H1 (cell line): ENCODE measurements at regions not wholly inside any gene's neighbourhood (a gene's known extent, or its start where the extent isn't known, plus 50 kb on each side); places are given as distances from the start of the nearest gene placed in this dataset.

Source experiments
- CTCF ChIA-PET: fragments of 300-600 bp; sonication (Branson Sonifier 250); formaldehyde crosslinking; loops from one replicate; lab custom pipeline; 2021; ENCODE audit not compliant: partially characterized antibody; lab: Charles Lee
- POLR2A ChIA-PET: fragments of 300-600 bp; sonication (Branson Sonifier 250); formaldehyde crosslinking; loops from one replicate; lab custom pipeline; 2021; ENCODE audit warnings: inconsistent platforms; ENCODE audit not compliant: partially characterized antibody; lab: Charles Lee
- DNase-seq, 2 experiments: peaks; one replicate each; pipeline versions ENCODE4 v3.0.0 to v3.0.0-alpha.2; 2010 to 2022; ENCODE audit warnings: low spot score in 2 of 2, low read depth in 1 of 2, mixed read lengths in 1 of 2
- FAIRE-seq: peaks from 2 replicates; lab custom pipeline; 2011; peaks lifted over from hg19 to GRCh38; lab: Jason Lieb, UNC
- H2AFZ ChIP-seq: 2 replicates; pipeline ENCODE4 v1.8.1; 2012; ENCODE audit warnings: low read length, inconsistent platforms
- H2AK5ac ChIP-seq: 2 replicates; pipeline ENCODE4 v1.6.1; 2013; ENCODE audit warnings: low read depth, low read length
- H2BK120ac ChIP-seq: replicated peaks from 2 replicates; pipeline ENCODE3; 2013; ENCODE audit warnings: low read depth, low read length, inconsistent platforms
- H2BK12ac ChIP-seq: 2 replicates; pipeline ENCODE4 v1.6.1; 2013; ENCODE audit warnings: low read depth, low read length
- H2BK15ac ChIP-seq: 2 replicates; pipeline ENCODE4 v1.6.1; 2013; ENCODE audit warnings: low read length
- H2BK20ac ChIP-seq: 2 replicates; pipeline ENCODE4 v1.6.1; 2013; ENCODE audit warnings: low read length
- H2BK5ac ChIP-seq: 2 replicates; pipeline ENCODE4 v1.6.1; 2013; ENCODE audit warnings: low read depth, low read length
- H3K14ac ChIP-seq: 2 replicates; pipeline ENCODE4 v1.6.1; 2013; ENCODE audit warnings: inconsistent platforms; ENCODE audit not compliant: insufficient read length
- H3K18ac ChIP-seq: 2 replicates; pipeline ENCODE4 v1.6.1; 2013; ENCODE audit warnings: low read length; ENCODE audit errors: extremely low read depth
- H3K23ac ChIP-seq: 2 replicates; pipeline ENCODE4 v1.6.1; 2013; ENCODE audit warnings: inconsistent platforms; ENCODE audit not compliant: insufficient read length
- H3K23me2 ChIP-seq: 2 replicates; pipeline ENCODE4 v1.6.1; 2013; ENCODE audit warnings: low read depth, low read length
- H3K27ac ChIP-seq: 2 replicates; pipeline ENCODE4 v1.6.1; 2011; ENCODE audit warnings: low read depth, low read length, inconsistent platforms
- H3K27me3 ChIP-seq, 4 experiments: replicated peaks in 1 of 4; 1 replicate in 1 of 4; 2 replicates in 3 of 4; pipeline versions ENCODE4 v1.6.1 to v1.8.1; 2011 to 2013; ENCODE audit warnings: low read length in 3 of 4, mild to moderate bottlenecking in 3 of 4, inconsistent platforms in 2 of 4, mixed read lengths in 2 of 4, moderate library complexity in 1 of 4; ENCODE audit not compliant: control insufficient read depth in 3 of 4, insufficient read depth in 3 of 4; ENCODE audit errors: extremely low read depth in 1 of 4
- H3K36me3 ChIP-seq, 4 experiments: 2 replicates each; pipeline versions ENCODE4 v1.6.1 to v1.8.1; 2011 to 2013; ENCODE audit warnings: mild to moderate bottlenecking in 4 of 4, low read length in 3 of 4, moderate library complexity in 2 of 4, control low read depth in 1 of 4, inconsistent platforms in 1 of 4; ENCODE audit not compliant: insufficient read depth in 4 of 4, control insufficient read depth in 2 of 4
- H3K4ac ChIP-seq: replicated peaks from 2 replicates; pipeline ENCODE3; 2013; ENCODE audit warnings: low read length, low read depth, mixed read lengths, inconsistent platforms; ENCODE audit not compliant: insufficient read length
- H3K4me1 ChIP-seq, 4 experiments: replicated peaks in 1 of 4; 1 replicate in 1 of 4; 2 replicates in 3 of 4; pipeline versions ENCODE4 v1.6.1 to v1.8.1; 2011 to 2013; ENCODE audit warnings: low read length in 3 of 4, inconsistent platforms in 2 of 4, mixed read lengths in 1 of 4; ENCODE audit not compliant: insufficient read depth in 4 of 4, control insufficient read depth in 3 of 4
- H3K4me2 ChIP-seq, 2 experiments: 2 replicates each; pipeline versions ENCODE4 v1.6.1 to v1.8.1; 2011 to 2013; ENCODE audit warnings: low read depth in 2 of 2, low read length in 2 of 2, control low read depth in 1 of 2, inconsistent platforms in 1 of 2, mild to moderate bottlenecking in 1 of 2; ENCODE audit not compliant: insufficient read depth in 1 of 2
- H3K4me3 ChIP-seq, 4 experiments: fragments of 200-600, 300-600 bp in 1 of 4; sonication (generic), shearing (Covaris generic), sonication (Bioruptor Twin) in 1 of 4; 2 replicates each; pipeline versions ENCODE4 v1.5.1 to v1.8.1; 2011 to 2016; ENCODE audit warnings: low read length in 4 of 4, low read depth in 3 of 4, control low read depth in 2 of 4, inconsistent platforms in 2 of 4, mild to moderate bottlenecking in 2 of 4, mixed read lengths in 1 of 4, moderate library complexity in 1 of 4; ENCODE audit not compliant: insufficient read depth in 2 of 4; ENCODE audit errors: extremely low read depth in 1 of 4
- H3K56ac ChIP-seq: replicated peaks from 2 replicates; pipeline ENCODE3; 2013; ENCODE audit warnings: low read depth, mild to moderate bottlenecking, mixed read lengths, low read length, inconsistent platforms; ENCODE audit not compliant: insufficient read length
- H3K79me1 ChIP-seq: 2 replicates; pipeline ENCODE4 v1.6.1; 2013; ENCODE audit warnings: low read depth, low read length, control low read depth
- H3K79me2 ChIP-seq, 2 experiments: 2 replicates each; pipeline versions ENCODE4 v1.6.1 to v1.8.1; 2012 to 2013; ENCODE audit warnings: low read length in 2 of 2, mild to moderate bottlenecking in 2 of 2, inconsistent platforms in 1 of 2; ENCODE audit not compliant: insufficient read depth in 2 of 2, control insufficient read depth in 1 of 2
- H3K9ac ChIP-seq, 4 experiments: replicated peaks in 1 of 4; 1 replicate in 1 of 4; 2 replicates in 3 of 4; pipeline versions ENCODE4 v1.6.1 to v1.8.1; 2011 to 2013; ENCODE audit warnings: low read depth in 3 of 4, low read length in 3 of 4, control low read depth in 2 of 4, mild to moderate bottlenecking in 2 of 4, moderate library complexity in 2 of 4, inconsistent platforms in 1 of 4; ENCODE audit errors: extremely low read depth in 1 of 4
- H3K9me3 ChIP-seq, 2 experiments: 2 replicates each; pipeline versions ENCODE4 v1.6.1 to v1.8.1; 2012 to 2013; ENCODE audit warnings: mild to moderate bottlenecking in 2 of 2, moderate library complexity in 2 of 2, control low read depth in 1 of 2, inconsistent platforms in 1 of 2, low read depth in 1 of 2, low read length in 1 of 2, mixed read lengths in 1 of 2; ENCODE audit not compliant: insufficient read depth in 2 of 2
- H4K20me1 ChIP-seq, 2 experiments: replicated peaks in 1 of 2; 2 replicates each; pipeline versions ENCODE3 to v1.8.1; 2011 to 2013; ENCODE audit warnings: inconsistent platforms in 2 of 2, low read length in 2 of 2, mild to moderate bottlenecking in 1 of 2; ENCODE audit not compliant: insufficient read depth in 2 of 2, control insufficient read depth in 1 of 2
- H4K5ac ChIP-seq: 2 replicates; pipeline ENCODE4 v1.6.1; 2013; ENCODE audit warnings: low read length, low read depth, mixed read lengths, inconsistent platforms; ENCODE audit not compliant: insufficient read length
- H4K8ac ChIP-seq: 2 replicates; pipeline ENCODE4 v1.8.0; 2013; ENCODE audit warnings: mild to moderate bottlenecking, moderate library complexity, low read length, inconsistent platforms; ENCODE audit not compliant: insufficient read depth; ENCODE audit errors: extremely low read depth
- H4K91ac ChIP-seq: replicated peaks from 2 replicates; pipeline ENCODE3; 2013; ENCODE audit warnings: low read length, mixed read lengths, inconsistent platforms; ENCODE audit not compliant: insufficient read length
- BRCA1 ChIP-seq: IDR thresholded peaks from 2 replicates; pipeline ENCODE4 v1.6.1; 2012; ENCODE audit warnings: low read depth, low read length, improper control_type of control experiment
- CHD1 ChIP-seq: IDR thresholded peaks from 2 replicates; pipeline ENCODE4 v1.6.1; 2012; ENCODE audit warnings: low read depth, low read length, improper control_type of control experiment
- CREB1 ChIP-seq: IDR thresholded peaks from 2 replicates; pipeline ENCODE4 v1.6.1; 2012; ENCODE audit warnings: inconsistent platforms
- KDM4A ChIP-seq: IDR thresholded peaks from one replicate; pipeline ENCODE4 v1.7.1; 2012; ENCODE audit warnings: low read depth, mild to moderate bottlenecking, moderate library complexity, low read length, inconsistent platforms; ENCODE audit not compliant: severe bottlenecking
- SIRT6 ChIP-seq: IDR thresholded peaks from one replicate; pipeline ENCODE4 v1.7.1; 2012; ENCODE audit warnings: low read length, inconsistent platforms
- SP2 ChIP-seq: IDR thresholded peaks from 2 replicates; pipeline ENCODE4 v1.6.1; 2012; ENCODE audit warnings: mild to moderate bottlenecking, low read length, inconsistent platforms
- SP4 ChIP-seq: IDR thresholded peaks from 2 replicates; pipeline ENCODE4 v1.6.1; 2012; ENCODE audit warnings: low read length, inconsistent platforms
- TAF7 ChIP-seq: optimal IDR thresholded peaks from 2 replicates; pipeline ENCODE3; 2011; ENCODE audit warnings: low read depth, mild to moderate bottlenecking, inconsistent platforms, low read length, moderate library complexity, borderline replicate concordance
- TBP ChIP-seq: IDR thresholded peaks from 2 replicates; pipeline ENCODE4 v1.6.1; 2011; ENCODE audit warnings: low read depth, low read length, improper control_type of control experiment
- WGBS, 2 experiments: shearing (Covaris generic) in 1 of 2; methylation state at CpG; one replicate each; pipeline versions ENCODE4 v1.1.6 to v1.1.7; 2013 to 2015; ENCODE audit warnings: low lambda C conversion rate in 2 of 2, mixed read lengths in 2 of 2, inconsistent platforms in 1 of 2, low coverage in 1 of 2, missing lambda C conversion rate in 1 of 2; ENCODE audit not compliant: insufficient replicate concordance in 2 of 2, insufficient coverage in 1 of 2, insufficient read length in 1 of 2; ENCODE audit errors: extremely low coverage in 1 of 2, missing lambda C conversion rate in 1 of 2; 5-methylcytosine and 5-hydroxymethylcytosine counted together
- TF ChIP-seq, protein P1 (sequence below): IDR thresholded peaks from 2 replicates; pipeline ENCODE4 v1.6.1; 2011; ENCODE audit warnings: low read depth, mild to moderate bottlenecking, low read length; ENCODE audit not compliant: insufficient read depth
- TF ChIP-seq, protein P2 (sequence below): IDR thresholded peaks from 2 replicates; pipeline ENCODE4 v1.6.1; 2012; ENCODE audit warnings: inconsistent platforms
- TF ChIP-seq, protein P3 (sequence below): IDR thresholded peaks from 2 replicates; pipeline ENCODE4 v1.6.1; 2012; ENCODE audit warnings: low read length, inconsistent platforms

DNA sequence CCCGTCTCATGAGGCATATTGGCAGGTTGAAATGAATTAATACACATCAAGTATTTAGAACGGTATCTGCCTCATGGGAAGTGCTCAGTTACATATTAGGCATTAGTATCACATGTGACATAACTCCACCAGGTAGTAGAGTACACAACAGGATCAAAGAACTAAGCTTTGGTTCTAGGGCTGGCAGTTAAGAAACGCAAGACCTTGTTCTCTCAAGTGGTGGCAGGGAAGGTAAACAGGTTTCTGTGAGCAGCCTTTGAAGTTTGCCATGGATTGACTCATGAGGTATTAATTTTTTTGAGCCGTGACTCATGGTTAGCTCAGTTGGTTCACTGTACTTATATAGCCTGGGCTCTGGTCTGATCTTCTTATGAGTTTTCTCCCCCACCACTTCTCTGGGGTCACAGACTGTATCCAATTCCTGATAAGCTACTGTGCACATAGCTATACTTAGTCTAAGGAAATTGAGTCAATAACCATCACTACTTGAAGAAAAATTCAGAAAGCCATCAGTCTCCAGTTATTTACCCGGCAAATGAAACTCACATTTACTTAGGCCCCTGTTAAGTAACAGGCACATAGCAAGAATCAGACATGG is 155.6 kb upstream of the STT3B start:
- no peak overlapping the region for H2AFZ ChIP-seq
- no peak overlapping the region for H3K56ac ChIP-seq
- no peak overlapping the region for H3K4me2 ChIP-seq
- WGBS, 2 experiments: 92% methylated on average over 5 of the region's 5 CpGs; no CpG with 5 or more reads in 1 of the 2 experiments
- H3K4me3 ChIP-seq: no peak overlapping the region
- no peaks in the 10 kb centered on the region for H4K20me1 ChIP-seq
- TF ChIP-seq, protein P1, sequence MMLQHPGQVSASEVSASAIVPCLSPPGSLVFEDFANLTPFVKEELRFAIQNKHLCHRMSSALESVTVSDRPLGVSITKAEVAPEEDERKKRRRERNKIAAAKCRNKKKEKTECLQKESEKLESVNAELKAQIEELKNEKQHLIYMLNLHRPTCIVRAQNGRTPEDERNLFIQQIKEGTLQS: no peak
- no peak for TF ChIP-seq CHD1
- TF ChIP-seq SIRT6: no peak
- TF ChIP-seq, protein P2, sequence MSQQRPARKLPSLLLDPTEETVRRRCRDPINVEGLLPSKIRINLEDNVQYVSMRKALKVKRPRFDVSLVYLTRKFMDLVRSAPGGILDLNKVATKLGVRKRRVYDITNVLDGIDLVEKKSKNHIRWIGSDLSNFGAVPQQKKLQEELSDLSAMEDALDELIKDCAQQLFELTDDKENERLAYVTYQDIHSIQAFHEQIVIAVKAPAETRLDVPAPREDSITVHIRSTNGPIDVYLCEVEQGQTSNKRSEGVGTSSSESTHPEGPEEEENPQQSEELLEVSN: no peak
- no peak for TF ChIP-seq BRCA1
- TF ChIP-seq, protein P3, sequence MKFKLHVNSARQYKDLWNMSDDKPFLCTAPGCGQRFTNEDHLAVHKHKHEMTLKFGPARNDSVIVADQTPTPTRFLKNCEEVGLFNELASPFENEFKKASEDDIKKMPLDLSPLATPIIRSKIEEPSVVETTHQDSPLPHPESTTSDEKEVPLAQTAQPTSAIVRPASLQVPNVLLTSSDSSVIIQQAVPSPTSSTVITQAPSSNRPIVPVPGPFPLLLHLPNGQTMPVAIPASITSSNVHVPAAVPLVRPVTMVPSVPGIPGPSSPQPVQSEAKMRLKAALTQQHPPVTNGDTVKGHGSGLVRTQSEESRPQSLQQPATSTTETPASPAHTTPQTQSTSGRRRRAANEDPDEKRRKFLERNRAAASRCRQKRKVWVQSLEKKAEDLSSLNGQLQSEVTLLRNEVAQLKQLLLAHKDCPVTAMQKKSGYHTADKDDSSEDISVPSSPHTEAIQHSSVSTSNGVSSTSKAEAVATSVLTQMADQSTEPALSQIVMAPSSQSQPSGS: no peak
- TF ChIP-seq SP4: no peak
- TF ChIP-seq CREB1: no peak
- no peak for TF ChIP-seq KDM4A
- TF ChIP-seq TAF7: no peak
- TF ChIP-seq TBP: no peak
- TF ChIP-seq SP2: no peak
- H3K79me2 ChIP-seq: no peaks in the 10 kb centered on the region
- no peaks in the 10 kb centered on the region for H3K79me1 ChIP-seq
- H3K9ac ChIP-seq: no peak overlapping the region
- no peak overlapping the region for H4K8ac ChIP-seq
- no peaks in the 10 kb centered on the region; the same call in 1 of the 2 replicates for H3K23me2 ChIP-seq
- H2BK120ac ChIP-seq: no peak overlapping the region
- no peak overlapping the region for H2BK12ac ChIP-seq
- H2BK15ac ChIP-seq: no peak overlapping the region
- H4K91ac ChIP-seq: no peak overlapping the region
- FAIRE-seq (no peak), DNase-seq (no peak)
- no peaks in the 10 kb centered on the region for H3K9me3 ChIP-seq
- ChIA-PET CTCF (interaction anchor here (1.6 to 2.4 kb wide), 2 partner anchors 9 to 11 kb away, joined by 5 to 7 read pairs; no protein-coding TSS in a partner anchor), POLR2A (no interaction called here)
- no peak overlapping the region for H3K23ac ChIP-seq
- H3K18ac ChIP-seq: no peak overlapping the region
- H2AK5ac ChIP-seq: no peak overlapping the region
- H2BK5ac ChIP-seq: no peak overlapping the region
- H2BK20ac ChIP-seq: no peak overlapping the region
- H3K36me3 ChIP-seq: no peaks in the 10 kb centered on the region
- no peak overlapping the region for H3K4ac ChIP-seq
- no peaks in the 10 kb centered on the region for H3K27me3 ChIP-seq
- H3K4me1 ChIP-seq: no peaks in the 10 kb centered on the region
- no peak overlapping the region for H3K27ac ChIP-seq
- H3K14ac ChIP-seq: no peak overlapping the region
- H4K5ac ChIP-seq: no peak overlapping the region
